GM23338 (cell line): ENCODE measurements at regions not wholly inside any gene's neighbourhood (a gene's known extent, or its start where the extent isn't known, plus 50 kb on each side); places are given as distances from the start of the nearest gene placed in this dataset.

ENCODE experiments used
- CREB1 ChIP-seq: fragments of 250-450 bp; sonication (Bioruptor Pico); IDR thresholded peaks from 2 replicates; pipeline ENCODE4 v1.5.0; 2020; ENCODE audit warnings: low read depth, mild to moderate bottlenecking, moderate library complexity
- CTCF ChIP-seq, 2 experiments: fragments of 200-600 bp in 1 of 2; sonication (generic) in 1 of 2; conservative IDR thresholded peaks; 2 replicates each; pipeline versions ENCODE4 v1.5.1 to v1.6.1; 2016 to 2017; ENCODE audit warnings: antibody characterized with exemption in 2 of 2, low read depth in 2 of 2, mild to moderate bottlenecking in 2 of 2, moderate library complexity in 1 of 2
- EZH2 ChIP-seq: fragments of 200-600 bp; sonication (generic); IDR thresholded peaks from one replicate; pipeline ENCODE4 v1.8.0; 2017; ENCODE audit warnings: antibody characterized with exemption, mild to moderate bottlenecking, low read depth; ENCODE audit not compliant: unreplicated experiment
- EZH2phosphoT487 ChIP-seq: fragments of 200-600 bp; sonication (generic); IDR thresholded peaks from one replicate; pipeline ENCODE4 v1.8.1; 2018; ENCODE audit warnings: antibody characterized with exemption; ENCODE audit not compliant: unreplicated experiment
- NANOG ChIP-seq: IDR thresholded peaks from 2 replicates; pipeline ENCODE4 v1.6.1; 2016; ENCODE audit warnings: antibody characterized with exemption, borderline replicate concordance
- POLR2AphosphoS5 ChIP-seq: IDR thresholded peaks from 2 replicates; pipeline ENCODE4 v1.6.1; 2016; ENCODE audit warnings: antibody characterized with exemption, low read depth
- REST ChIP-seq: IDR thresholded peaks from one replicate; pipeline ENCODE4 v1.6.1; 2018; ENCODE audit warnings: antibody characterized with exemption; ENCODE audit not compliant: unreplicated experiment
- ZNF114 ChIP-seq: fragments of 250-450 bp; sonication (Bioruptor Pico); IDR thresholded peaks from 2 replicates; pipeline ENCODE4 v1.5.0; 2020; ENCODE audit warnings: mild to moderate bottlenecking, moderate library complexity
- ZNF331 ChIP-seq: fragments of 250-450 bp; sonication (Bioruptor Pico); IDR thresholded peaks from 2 replicates; pipeline ENCODE4 v1.5.0; 2020; ENCODE audit warnings: low read depth, mild to moderate bottlenecking, moderate library complexity

- TF ChIP-seq EZH2 = no peak
- TF ChIP-seq EZH2phosphoT487 = no peak
- no peak for TF ChIP-seq CTCF (conservative IDR thresholded peaks at IDR 0.05; ENCODE audit: low read depth in 2 of 2)
- TF ChIP-seq POLR2AphosphoS5 = no peak
- no peak for TF ChIP-seq CREB1 (CRISPR knock-in tag)
- no peak for TF ChIP-seq REST
- TF ChIP-seq ZNF331 (CRISPR knock-in tag) = no peak
- TF ChIP-seq ZNF114 (CRISPR knock-in tag) = no peak
- TF ChIP-seq NANOG = no peak
These were observed 173.3 kb downstream of the SEC16B start for GRCh38 chr1:177796561-177796960.
